ENCODE measurements at regions not wholly inside any gene's neighbourhood (a gene's known extent, or its start where the extent isn't known, plus 50 kb on each side); places are given as distances from the start of the nearest gene placed in this dataset.
A peak's percentile ranks its signal among the peaks of the same experiment; 100 is the strongest.
"Not testable (repeated sequence)": the region's sequence is repeated elsewhere in the genome, so short reads cannot be mapped to it uniquely, and the experiment has no call there.

- H3K4me3 ChIP-seq (ENCODE audit: low read length), result no peak overlapping the region
- ATAC-seq, result no peak
- WGBS, result 88% methylated on average over 2 of the region's 2 CpGs
Observed at GRCh38 chr5:162529886-162530285, 462.3 kb downstream of the GABRG2 start.

GRCh38 chr5:162543437-162543836, 475.9 kb downstream of the GABRG2 start:
- WGBS, result 75% methylated on average over 2 of the region's 2 CpGs
- DNase-seq, result no peak
- ATAC-seq, result no peak
- Histone ChIP-seq H3K4me1 (ENCODE audit: control insufficient read depth, insufficient read depth, low read length) (no peaks in the 10 kb centered on the region), H3K4me3 (ENCODE audit: low read length) (no peak overlapping the region), H3K27me3 (ENCODE audit: control insufficient read depth, insufficient read depth) (no peaks in the 10 kb centered on the region), H3K9me3 (ENCODE audit: control insufficient read depth, low read length) (no peaks in the 10 kb centered on the region), H3K27ac (ENCODE audit: low read length) (no peak overlapping the region)
- intact Hi-C loops (cut with DNase I), result no loop called here

More at GRCh38 chr5:162529886-162530285, 462.3 kb downstream of the GABRG2 start:
- intact Hi-C loops (cut with DNase I), result no loop called here
- Histone ChIP-seq H3K9me3 (ENCODE audit: control insufficient read depth, low read length) (no peaks in the 10 kb centered on the region), H3K27me3 (ENCODE audit: control insufficient read depth, insufficient read depth) (no peaks in the 10 kb centered on the region), H3K4me1 (ENCODE audit: control insufficient read depth, insufficient read depth, low read length) (no peaks in the 10 kb centered on the region), H3K27ac (ENCODE audit: low read length) (no peak overlapping the region)
- DNase-seq, result no peak

- intact Hi-C loops (cut with DNase I), result no loop called here
- ATAC-seq, result no peak
Observed at GRCh38 chr5:162544905-162545304, 477.3 kb downstream of the GABRG2 start.

GRCh38 chr5:162550236-162550635, 482.7 kb downstream of the GABRG2 start:
- H3K9me3 ChIP-seq (ENCODE audit: control insufficient read depth, low read length), result no peaks in the 10 kb centered on the region
- H3K4me3 ChIP-seq (ENCODE audit: low read length), result no peak overlapping the region
- ATAC-seq, result no peak
- no peaks in the 10 kb centered on the region for H3K27me3 ChIP-seq (ENCODE audit: control insufficient read depth, insufficient read depth)
- 84% methylated on average over 13 of the region's 13 CpGs for WGBS
- intact Hi-C loops (cut with DNase I), result no loop called here
- H3K4me1 ChIP-seq (ENCODE audit: control insufficient read depth, insufficient read depth, low read length), result no peaks in the 10 kb centered on the region
- DNase-seq, result no peak
- H3K27ac ChIP-seq (ENCODE audit: low read length), result no peak overlapping the region

More at GRCh38 chr5:162544905-162545304, 477.3 kb downstream of the GABRG2 start:
- Histone ChIP-seq H3K27ac (ENCODE audit: low read length) (no peak overlapping the region), H3K9me3 (ENCODE audit: control insufficient read depth, low read length) (no peaks in the 10 kb centered on the region), H3K27me3 (ENCODE audit: control insufficient read depth, insufficient read depth) (no peaks in the 10 kb centered on the region), H3K4me1 (ENCODE audit: control insufficient read depth, insufficient read depth, low read length) (no peaks in the 10 kb centered on the region), H3K4me3 (ENCODE audit: low read length) (no peak overlapping the region)
- no peak for DNase-seq
- 82% methylated on average over 2 of the region's 2 CpGs for WGBS

GRCh38 chr5:162558120-162558519, 490.5 kb downstream of the GABRG2 start:
- Histone ChIP-seq H3K9me3 (ENCODE audit: control insufficient read depth, low read length) (no peaks in the 10 kb centered on the region), H3K4me3 (ENCODE audit: low read length) (no peak overlapping the region), H3K27me3 (ENCODE audit: control insufficient read depth, insufficient read depth) (no peaks in the 10 kb centered on the region), H3K4me1 (ENCODE audit: control insufficient read depth, insufficient read depth, low read length) (no peaks in the 10 kb centered on the region), H3K27ac (ENCODE audit: low read length) (no peak overlapping the region)
- ATAC-seq, result no peak
- DNase-seq, result no peak
- intact Hi-C loops (cut with DNase I), result no loop called here
- WGBS, result 88% methylated on average over 6 of the region's 6 CpGs

GRCh38 chr5:162567644-162568043, 500.1 kb downstream of the GABRG2 start:
- DNase-seq, result no peak
- Histone ChIP-seq H3K4me1 (ENCODE audit: control insufficient read depth, insufficient read depth, low read length) (no peaks in the 10 kb centered on the region), H3K27me3 (ENCODE audit: control insufficient read depth, insufficient read depth) (no peaks in the 10 kb centered on the region), H3K9me3 (ENCODE audit: control insufficient read depth, low read length) (no peaks in the 10 kb centered on the region), H3K27ac (ENCODE audit: low read length) (no peak overlapping the region), H3K4me3 (ENCODE audit: low read length) (no peak overlapping the region)
- 49% methylated on average over 3 of the region's 3 CpGs for WGBS
- ATAC-seq, result no peak
- intact Hi-C loops (cut with DNase I), result no loop called here

GRCh38 chr5:162573758-162574157, 506.2 kb downstream of the GABRG2 start:
- H3K27ac ChIP-seq (ENCODE audit: low read length), result no peak overlapping the region
- no peak for DNase-seq
- no peaks in the 10 kb centered on the region for H3K4me1 ChIP-seq (ENCODE audit: control insufficient read depth, insufficient read depth, low read length)
- H3K27me3 ChIP-seq (ENCODE audit: control insufficient read depth, insufficient read depth), result no peaks in the 10 kb centered on the region
- intact Hi-C loops (cut with DNase I), result no loop called here
- ATAC-seq, result no peak
- H3K9me3 ChIP-seq (ENCODE audit: control insufficient read depth, low read length), result no peaks in the 10 kb centered on the region
- H3K4me3 ChIP-seq (ENCODE audit: low read length), result no peak overlapping the region
- 75% methylated on average over 2 of the region's 2 CpGs for WGBS

GRCh38 chr5:162591724-162592123, 524.2 kb downstream of the GABRG2 start:
- H3K4me3 ChIP-seq (ENCODE audit: low read length), result no peak overlapping the region
- intact Hi-C loops (cut with DNase I), result no loop called here
- H3K27me3 ChIP-seq (ENCODE audit: control insufficient read depth, insufficient read depth), result no peaks in the 10 kb centered on the region
- no peak for ATAC-seq
- no peaks in the 10 kb centered on the region for H3K4me1 ChIP-seq (ENCODE audit: control insufficient read depth, insufficient read depth, low read length)
- DNase-seq, result no peak
- H3K27ac ChIP-seq (ENCODE audit: low read length), result no peak overlapping the region
- no peaks in the 10 kb centered on the region for H3K9me3 ChIP-seq (ENCODE audit: control insufficient read depth, low read length)

- H3K9me3 ChIP-seq (ENCODE audit: control insufficient read depth, low read length), result no peaks in the 10 kb centered on the region
- H3K4me1 ChIP-seq (ENCODE audit: control insufficient read depth, insufficient read depth, low read length), result no peaks in the 10 kb centered on the region
- whole genome bisulfite sequencing, result 79% methylated on average over 1 of the region's 1 CpG
- no peak for ATAC-seq
- intact Hi-C loops (cut with DNase I), result no loop called here
- no peak overlapping the region for H3K4me3 ChIP-seq (ENCODE audit: low read length)
- H3K27ac ChIP-seq (ENCODE audit: low read length), result no peak overlapping the region
- no peak for DNase-seq
- no peaks in the 10 kb centered on the region for H3K27me3 ChIP-seq (ENCODE audit: control insufficient read depth, insufficient read depth)
Observed at GRCh38 chr5:162593881-162594280, 526.3 kb downstream of the GABRG2 start.

- Histone ChIP-seq H3K27ac (ENCODE audit: low read length) (no peak overlapping the region), H3K4me1 (ENCODE audit: control insufficient read depth, insufficient read depth, low read length) (no peaks in the 10 kb centered on the region), H3K27me3 (ENCODE audit: control insufficient read depth, insufficient read depth) (no peaks in the 10 kb centered on the region), H3K9me3 (ENCODE audit: control insufficient read depth, low read length) (no peaks in the 10 kb centered on the region), H3K4me3 (ENCODE audit: low read length) (no peak overlapping the region)
- DNase-seq (no peak), ATAC-seq (no peak)
- WGBS, result 43% methylated on average over 3 of the region's 3 CpGs
- intact Hi-C loops (cut with DNase I), result no loop called here
Observed at GRCh38 chr5:162603443-162604070, 536.0 kb downstream of the GABRG2 start.

GRCh38 chr5:162607879-162608278, 540.3 kb downstream of the GABRG2 start:
- 63% methylated on average over 4 of the region's 4 CpGs for WGBS
- DNase-seq (no peak), ATAC-seq (no peak)
- Histone ChIP-seq H3K27me3 (ENCODE audit: control insufficient read depth, insufficient read depth) (no peaks in the 10 kb centered on the region), H3K9me3 (ENCODE audit: control insufficient read depth, low read length) (no peaks in the 10 kb centered on the region), H3K4me3 (ENCODE audit: low read length) (no peak overlapping the region), H3K27ac (ENCODE audit: low read length) (no peak overlapping the region), H3K4me1 (ENCODE audit: control insufficient read depth, insufficient read depth, low read length) (no peaks in the 10 kb centered on the region)
- intact Hi-C loops (cut with DNase I), result no loop called here

GRCh38 chr5:162621726-162622263, 554.2 kb downstream of the GABRG2 start:
- H3K9me3 ChIP-seq (ENCODE audit: control insufficient read depth, low read length); H3K4me3 ChIP-seq (ENCODE audit: low read length); H3K27ac ChIP-seq (ENCODE audit: low read length); H3K4me1 ChIP-seq (ENCODE audit: control insufficient read depth, insufficient read depth, low read length); ATAC-seq; intact Hi-C loops (cut with DNase I); H3K27me3 ChIP-seq (ENCODE audit: control insufficient read depth, insufficient read depth): not testable (repeated sequence)
- WGBS, result 93% methylated on average over 26 of the region's 26 CpGs
- peak in 2 of 3 donors; percentile 43 to 44 for DNase-seq
